Brain microvascular endothelial cell (primary cell): ENCODE measurements at regions not wholly inside any gene's neighbourhood (a gene's known extent, or its start where the extent isn't known, plus 50 kb on each side); places are given as distances from the start of the nearest gene placed in this dataset.
"Not testable (repeated sequence)": the region's sequence is repeated elsewhere in the genome, so short reads cannot be mapped to it uniquely, and the experiment has no call there.

Source experiments
- DNase-seq: peaks from one replicate; pipeline ENCODE4 v3.0.0-alpha.2; 2020
- H3K27ac ChIP-seq: fragments of 250-450 bp; sonication (Bioruptor Pico); 2 replicates; pipeline ENCODE4 v1.5.1; 2020; ENCODE audit warnings: mild to moderate bottlenecking, moderate library complexity
- H3K27me3 ChIP-seq: fragments of 250-450 bp; sonication (Bioruptor Pico); replicated peaks from 2 replicates; pipeline ENCODE4 v1.5.1; 2020; ENCODE audit warnings: mild to moderate bottlenecking
- H3K36me3 ChIP-seq: fragments of 250-450 bp; sonication (Bioruptor Pico); replicated peaks from 2 replicates; pipeline ENCODE4 v1.5.1; 2020; ENCODE audit warnings: mild to moderate bottlenecking
- H3K4me3 ChIP-seq: 2 replicates; pipeline ENCODE4 v1.5.1; 2011; ENCODE audit warnings: low read depth, mild to moderate bottlenecking, control low read depth, low read length, moderate library complexity
- in situ Hi-C: cut with HindIII; loops from 2 replicates; pipeline ENCODE4 v1.10.0; 2017; ENCODE audit warnings: low sequenced_read_pairs, low pct_ligation_motif_present
- TF ChIP-seq, protein P1 (sequence below): IDR thresholded peaks from 2 replicates; pipeline ENCODE4 v1.5.1; 2011; ENCODE audit warnings: low read depth, mild to moderate bottlenecking, moderate library complexity, low read length, control low read depth, inconsistent platforms; ENCODE audit errors: missing control alignments

DNA sequence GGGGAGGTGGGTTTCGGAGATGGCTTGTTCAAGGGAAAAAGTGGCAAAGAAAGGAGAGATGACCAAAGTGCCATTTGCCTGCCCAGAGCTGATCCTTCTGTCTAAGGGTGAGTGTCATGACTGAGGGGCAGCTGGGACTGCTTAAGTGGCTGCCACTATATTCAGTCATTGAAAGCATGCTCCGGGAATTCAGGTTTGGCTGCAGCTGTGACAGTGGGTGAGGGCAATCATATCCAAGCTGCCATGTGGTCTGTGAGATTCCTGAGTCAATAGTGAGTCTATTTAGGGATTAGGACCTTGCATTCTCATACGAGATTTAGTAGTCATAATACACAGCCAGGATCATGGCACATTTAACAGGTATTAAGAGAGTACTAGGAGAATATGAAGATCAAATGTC lies 138.8 kb upstream of the BANK1 start:
- TF ChIP-seq, protein P1, sequence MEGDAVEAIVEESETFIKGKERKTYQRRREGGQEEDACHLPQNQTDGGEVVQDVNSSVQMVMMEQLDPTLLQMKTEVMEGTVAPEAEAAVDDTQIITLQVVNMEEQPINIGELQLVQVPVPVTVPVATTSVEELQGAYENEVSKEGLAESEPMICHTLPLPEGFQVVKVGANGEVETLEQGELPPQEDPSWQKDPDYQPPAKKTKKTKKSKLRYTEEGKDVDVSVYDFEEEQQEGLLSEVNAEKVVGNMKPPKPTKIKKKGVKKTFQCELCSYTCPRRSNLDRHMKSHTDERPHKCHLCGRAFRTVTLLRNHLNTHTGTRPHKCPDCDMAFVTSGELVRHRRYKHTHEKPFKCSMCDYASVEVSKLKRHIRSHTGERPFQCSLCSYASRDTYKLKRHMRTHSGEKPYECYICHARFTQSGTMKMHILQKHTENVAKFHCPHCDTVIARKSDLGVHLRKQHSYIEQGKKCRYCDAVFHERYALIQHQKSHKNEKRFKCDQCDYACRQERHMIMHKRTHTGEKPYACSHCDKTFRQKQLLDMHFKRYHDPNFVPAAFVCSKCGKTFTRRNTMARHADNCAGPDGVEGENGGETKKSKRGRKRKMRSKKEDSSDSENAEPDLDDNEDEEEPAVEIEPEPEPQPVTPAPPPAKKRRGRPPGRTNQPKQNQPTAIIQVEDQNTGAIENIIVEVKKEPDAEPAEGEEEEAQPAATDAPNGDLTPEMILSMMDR, result no peak
- no peaks in the 10 kb centered on the region for H3K36me3 ChIP-seq
- in situ Hi-C loops, result no loop called here
- DNase-seq, result no peak
- H3K27ac ChIP-seq, result no peak overlapping the region
- H3K4me3 ChIP-seq, result no peak overlapping the region
- no peaks in the 10 kb centered on the region for H3K27me3 ChIP-seq

GRCh38 chr4:101649790-101650515 lies 140.6 kb upstream of the BANK1 start:
- TF ChIP-seq, protein P1, result no peak
- in situ Hi-C loops, result no loop called here
- Histone ChIP-seq H3K36me3 (no peaks in the 10 kb centered on the region), H3K4me3 (no peak overlapping the region), H3K27ac (no peak overlapping the region), H3K27me3 (no peaks in the 10 kb centered on the region)
- no peak for DNase-seq

- no peaks in the 10 kb centered on the region for H3K36me3 ChIP-seq
- no peak for DNase-seq
- TF ChIP-seq, protein P1, result no peak
- no peak overlapping the region for H3K27ac ChIP-seq
- no peaks in the 10 kb centered on the region for H3K27me3 ChIP-seq
- no peak overlapping the region for H3K4me3 ChIP-seq
- in situ Hi-C loops, result no loop called here
Observed at GRCh38 chr4:101647710-101648034, 142.9 kb upstream of the BANK1 start.

DNA sequence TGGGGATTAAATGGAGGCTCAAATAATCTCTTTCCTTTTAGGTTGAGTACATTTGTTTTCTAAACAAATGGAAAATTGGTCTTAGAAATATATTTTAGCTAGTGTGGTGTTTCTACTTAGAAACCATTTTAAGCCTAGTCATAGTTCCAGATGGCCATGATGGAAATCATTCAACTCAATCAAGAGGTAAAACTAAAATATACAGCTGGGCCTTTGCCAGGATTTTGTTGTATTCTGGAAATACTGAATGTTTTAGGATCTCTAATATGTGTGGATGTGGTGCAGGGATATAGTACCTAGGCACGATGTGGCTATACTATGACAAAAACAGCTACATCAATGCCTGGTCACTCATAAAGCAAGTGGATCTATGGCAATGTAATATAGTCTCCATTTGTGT lies 146.0 kb upstream of the BANK1 start:
- no peaks in the 10 kb centered on the region for H3K27me3 ChIP-seq
- H3K36me3 ChIP-seq, result no peaks in the 10 kb centered on the region
- H3K27ac ChIP-seq, result no peak overlapping the region
- TF ChIP-seq, protein P1, result no peak
- no peak overlapping the region for H3K4me3 ChIP-seq
- in situ Hi-C loops, result no loop called here
- no peak for DNase-seq

- TF ChIP-seq, protein P1, result no peak
- Histone ChIP-seq H3K27ac (no peak overlapping the region), H3K4me3 (no peak overlapping the region), H3K36me3 (no peaks in the 10 kb centered on the region), H3K27me3 (no peaks in the 10 kb centered on the region)
- in situ Hi-C loops, result no loop called here
- DNase-seq, result no peak
Observed at GRCh38 chr4:101643186-101643837, 147.2 kb upstream of the BANK1 start.

DNA sequence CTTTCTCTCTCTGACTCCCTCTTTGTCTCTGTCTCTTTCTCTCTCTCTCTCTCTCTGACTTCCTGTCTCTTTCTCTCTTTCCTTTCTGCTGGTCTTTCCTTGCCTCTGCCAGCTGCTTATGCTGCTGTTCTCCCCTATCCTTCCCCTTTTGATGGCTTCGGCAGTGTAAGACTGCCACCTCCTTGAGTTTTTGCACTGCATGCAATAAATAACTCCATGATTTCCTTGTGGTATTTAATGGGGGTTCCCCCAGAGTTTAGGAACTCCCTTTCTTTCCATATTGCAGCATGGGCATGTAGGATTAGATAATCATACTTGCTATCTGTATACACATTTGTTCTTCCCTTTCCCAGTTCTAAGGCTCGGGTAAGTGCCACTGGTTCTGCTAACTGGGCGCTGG lies 157.8 kb upstream of the BANK1 start:
- H3K27ac ChIP-seq, H3K36me3 ChIP-seq, H3K27me3 ChIP-seq, H3K4me3 ChIP-seq, in situ Hi-C loops, DNase-seq: not testable (repeated sequence)
